HG03280 (cell line): ENCODE measurements at regions not wholly inside any gene's neighbourhood (a gene's known extent, or its start where the extent isn't known, plus 50 kb on each side); places are given as distances from the start of the nearest gene placed in this dataset.

Experiments used
- ATAC-seq: cut with Tn5 transposase; IDR thresholded peaks from one replicate; pipeline ENCODE4 v1.9.1; 2021; ENCODE audit warnings: mild to moderate bottlenecking, moderate library complexity; ENCODE audit not compliant: unreplicated experiment

DNA sequence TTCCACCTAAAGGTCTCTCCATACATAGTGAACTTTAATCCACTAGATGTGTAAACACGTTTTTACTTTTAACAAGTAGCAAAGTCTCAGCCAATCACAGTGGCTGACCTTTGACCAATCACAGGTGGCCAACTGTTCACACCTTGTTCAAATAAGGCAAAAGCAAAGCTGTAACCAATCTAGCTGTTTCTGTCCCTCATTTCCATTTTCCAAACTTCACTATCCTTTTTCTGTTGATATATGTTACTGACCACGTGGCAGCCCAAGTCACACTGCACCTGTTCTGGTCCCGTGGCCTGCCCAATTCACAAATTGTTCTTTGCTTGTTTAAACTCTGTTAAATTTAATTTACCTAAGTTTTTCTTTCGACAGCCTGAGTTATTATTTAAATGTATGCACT lies 393.5 kb upstream of the NETO1 start:
- ATAC-seq: no peak

DNA sequence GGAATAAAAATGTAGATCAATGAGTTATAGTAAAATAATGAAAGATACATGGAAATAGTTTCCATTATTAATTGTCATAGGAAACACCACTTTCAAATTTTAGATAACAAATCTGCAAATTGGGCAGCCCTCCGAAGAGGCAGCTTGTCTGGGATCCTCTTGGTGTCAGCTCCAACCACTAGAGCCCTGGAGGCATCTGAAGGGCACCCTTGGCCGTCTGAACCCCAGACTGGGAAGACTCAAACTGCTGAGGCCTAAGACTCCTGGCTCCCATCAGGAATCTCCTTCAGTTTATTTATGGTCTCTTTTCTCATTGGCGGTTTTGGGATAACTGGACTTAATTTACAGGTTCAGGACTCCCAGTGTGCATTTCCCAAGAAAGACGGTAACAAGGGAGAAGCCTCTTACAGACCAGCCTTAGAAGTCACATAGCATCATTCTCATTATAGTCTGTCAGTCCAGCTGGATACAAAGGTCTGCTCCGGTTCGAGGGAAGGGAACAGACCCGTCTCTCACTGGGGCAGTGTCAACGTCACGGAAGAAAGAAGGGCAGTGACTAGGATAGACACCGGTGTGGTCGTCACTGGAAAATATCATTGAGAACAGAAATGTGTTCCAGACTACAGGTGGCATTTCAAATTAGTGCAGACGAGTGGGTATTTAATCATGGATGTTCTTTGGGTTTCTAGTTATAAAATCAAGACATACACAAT lies 390.7 kb upstream of the NETO1 start:
- ATAC-seq: no peak

DNA sequence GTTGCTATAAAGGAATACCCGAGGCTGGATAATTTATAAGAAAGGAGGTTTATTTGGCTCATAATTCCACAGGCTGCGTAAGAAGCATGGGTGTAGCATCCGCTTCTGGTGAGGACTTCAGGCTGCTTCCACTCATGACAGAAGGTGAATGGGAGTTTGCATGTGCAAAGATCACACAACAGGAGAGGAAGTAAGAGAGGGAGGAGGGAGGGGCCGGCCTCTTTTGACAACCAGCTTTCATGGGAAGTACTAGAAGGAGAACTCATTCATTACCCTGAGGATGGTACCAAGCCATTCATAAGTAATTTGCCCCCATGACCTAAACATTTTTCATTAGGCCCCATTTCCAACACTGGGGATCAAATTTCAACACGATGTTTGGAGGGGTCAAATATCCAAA lies 386.8 kb upstream of the NETO1 start:
- no peak for ATAC-seq

DNA sequence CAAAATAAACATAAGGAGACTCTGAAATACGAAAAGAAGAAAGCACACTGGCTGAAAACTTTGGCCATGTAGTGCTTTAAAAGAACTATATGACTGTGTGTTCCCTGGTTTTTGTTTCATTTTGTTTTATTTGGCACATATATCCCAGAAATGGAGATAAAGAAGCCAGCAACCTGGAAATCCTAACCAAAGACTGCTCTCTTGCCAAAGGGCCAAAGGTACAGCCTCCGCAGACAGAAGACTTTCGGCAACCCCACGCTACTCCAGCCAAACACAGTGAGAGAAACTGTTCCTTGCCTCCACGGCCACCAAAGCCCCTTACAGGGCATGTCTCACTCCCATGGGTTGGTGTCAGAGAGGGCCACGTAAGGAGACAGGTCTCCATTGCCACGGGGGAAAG lies 381.2 kb upstream of the NETO1 start:
- no peak for ATAC-seq

DNA sequence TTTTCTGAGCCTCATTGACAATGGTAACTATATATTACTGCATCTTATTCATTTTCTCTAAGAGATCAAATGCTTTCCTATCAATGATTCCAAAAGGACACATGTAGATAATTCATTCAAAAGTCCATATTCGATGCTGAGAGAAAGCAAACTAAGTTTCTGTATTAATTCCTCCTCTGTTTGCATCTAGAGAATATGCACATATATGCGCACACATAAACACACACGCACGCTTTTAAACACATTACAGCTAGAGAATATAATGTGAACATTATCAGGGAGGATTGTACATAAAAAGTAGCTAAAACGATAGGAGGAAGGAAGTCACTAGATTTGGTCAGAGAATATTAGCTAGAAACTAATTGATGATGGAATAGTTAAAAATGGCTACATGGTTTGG lies 379.0 kb upstream of the NETO1 start:
- no peak for ATAC-seq

DNA sequence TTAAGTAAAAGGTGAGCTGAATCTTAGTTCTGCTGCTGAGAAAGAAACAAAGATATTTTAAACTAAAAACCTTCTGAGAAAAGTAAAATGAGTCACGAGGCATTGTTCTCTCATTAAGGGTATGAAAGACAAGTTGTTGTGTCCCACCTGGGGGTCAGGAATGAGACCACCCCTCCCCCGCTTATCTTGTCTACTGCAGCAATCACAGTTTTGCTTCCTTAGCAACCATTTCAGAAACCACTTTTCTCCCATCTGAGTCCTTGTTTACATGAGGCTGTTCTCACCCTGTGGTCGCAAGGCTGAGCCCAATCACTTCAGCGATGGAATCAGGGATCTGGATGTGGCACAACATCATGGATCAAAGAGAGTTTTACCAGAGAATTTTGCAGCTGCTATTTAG lies 377.6 kb upstream of the NETO1 start:
- ATAC-seq: no peak

DNA sequence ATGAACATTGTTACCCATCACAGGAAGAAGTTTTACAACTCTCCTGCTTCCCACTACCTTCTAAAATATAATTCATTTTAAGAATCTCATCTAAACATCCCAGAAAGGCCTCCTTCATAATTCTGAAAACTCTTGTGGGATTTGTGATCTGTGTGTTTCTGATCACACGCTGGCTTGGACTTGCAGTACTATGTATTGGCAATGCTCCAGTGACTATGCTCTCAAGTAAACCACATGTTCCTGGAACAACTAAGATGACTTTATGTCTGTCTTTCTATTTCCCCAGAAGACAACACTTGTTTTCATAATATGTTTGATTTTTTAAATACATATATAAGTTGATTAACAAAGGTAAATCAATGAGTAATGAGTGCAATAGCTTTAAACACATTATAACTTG lies 376.6 kb upstream of the NETO1 start:
- ATAC-seq: no peak

DNA sequence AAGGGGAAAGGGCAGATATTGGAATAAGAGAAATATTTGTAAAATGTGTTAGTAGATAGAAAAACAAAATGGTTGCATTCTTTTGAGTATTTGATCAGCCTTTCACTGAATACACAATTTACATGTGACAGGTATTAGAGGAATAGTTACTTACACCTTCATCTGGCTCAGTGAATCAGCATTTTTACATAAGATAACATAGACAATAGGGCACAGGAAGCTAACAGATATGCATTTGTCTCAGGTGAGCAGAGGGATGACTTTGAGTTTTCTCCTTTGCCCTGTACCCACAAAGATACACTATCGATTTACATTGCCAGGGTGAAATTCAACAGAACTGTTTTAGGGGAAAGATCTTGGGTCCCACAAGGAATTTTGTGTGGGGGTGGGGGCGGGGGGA lies 373.1 kb upstream of the NETO1 start:
- no peak for ATAC-seq

DNA sequence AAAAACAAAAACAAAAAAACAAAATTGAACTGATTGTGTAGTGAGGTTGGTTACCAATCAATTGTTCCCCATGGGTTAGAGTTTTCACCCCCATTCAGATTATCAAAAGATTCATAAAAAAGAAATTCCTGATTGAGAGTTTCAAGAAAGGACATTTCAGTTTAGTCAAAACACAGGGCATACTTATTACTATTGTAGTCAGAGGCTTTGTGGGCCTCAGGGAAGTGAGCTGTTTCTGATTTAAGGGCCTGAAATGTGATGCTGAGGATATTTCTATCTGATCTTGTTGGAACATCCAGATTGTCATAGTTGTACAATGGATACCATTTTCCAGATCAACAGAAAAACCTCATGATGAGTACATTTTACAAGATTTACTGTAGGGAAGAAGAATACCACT lies 368.1 kb upstream of the NETO1 start:
- no peak for ATAC-seq

DNA sequence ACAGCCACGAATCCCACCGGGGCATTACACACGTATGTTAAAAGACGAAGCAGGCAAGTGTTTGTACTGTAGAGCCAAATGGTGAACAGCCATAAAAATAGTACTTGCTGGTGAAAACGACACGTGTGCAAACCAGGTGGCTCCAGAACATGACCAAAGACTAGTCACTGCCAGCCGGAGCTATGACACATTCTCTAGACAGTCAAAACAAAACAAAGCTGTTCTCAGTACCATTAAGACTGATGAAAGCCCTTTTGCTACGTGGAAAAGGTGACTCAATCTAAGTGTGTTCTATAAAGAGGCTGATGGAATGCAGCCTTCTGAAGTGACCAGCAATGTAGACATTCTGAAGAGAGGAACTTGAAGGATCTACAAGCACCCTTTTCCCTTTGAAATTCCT lies 367.7 kb upstream of the NETO1 start:
- ATAC-seq: no peak

DNA sequence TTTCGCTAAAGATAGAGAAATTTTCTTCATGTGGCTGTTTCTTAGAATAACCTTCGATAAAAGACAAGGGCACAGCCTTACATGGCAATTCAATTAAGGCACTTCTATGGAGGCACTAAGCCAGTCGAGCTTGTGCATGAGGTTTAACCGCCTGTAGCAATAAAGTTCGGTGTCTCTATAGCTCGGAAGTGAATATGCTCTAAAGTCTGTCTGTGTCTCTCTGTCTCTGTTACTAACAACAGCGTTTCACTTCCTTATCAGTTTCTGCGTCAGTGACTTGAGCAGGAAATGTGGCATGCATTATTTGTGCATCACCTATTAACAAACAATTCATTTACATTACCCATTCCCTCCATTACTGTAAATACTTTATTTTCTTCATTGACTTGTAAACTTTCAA lies 365.1 kb upstream of the NETO1 start:
- no peak for ATAC-seq

DNA sequence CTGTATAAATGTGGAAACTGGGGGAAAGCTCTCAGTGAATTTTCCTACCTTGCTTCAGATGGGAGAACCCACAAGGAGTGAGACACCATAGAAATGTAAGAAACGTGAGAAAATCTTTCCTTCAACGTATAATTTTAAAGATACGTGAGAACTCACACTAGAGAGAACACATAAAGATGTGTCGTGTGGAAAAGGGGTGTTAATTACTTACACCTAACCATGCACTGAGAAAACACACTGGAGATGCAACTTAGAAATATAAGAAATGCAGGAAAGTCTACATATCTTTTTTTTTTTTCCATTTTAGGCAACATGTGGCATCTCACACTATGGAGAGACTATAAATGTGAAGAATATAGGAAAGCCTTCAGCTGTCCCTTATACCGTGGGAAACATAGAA lies 352.9 kb upstream of the NETO1 start:
- no peak for ATAC-seq

DNA sequence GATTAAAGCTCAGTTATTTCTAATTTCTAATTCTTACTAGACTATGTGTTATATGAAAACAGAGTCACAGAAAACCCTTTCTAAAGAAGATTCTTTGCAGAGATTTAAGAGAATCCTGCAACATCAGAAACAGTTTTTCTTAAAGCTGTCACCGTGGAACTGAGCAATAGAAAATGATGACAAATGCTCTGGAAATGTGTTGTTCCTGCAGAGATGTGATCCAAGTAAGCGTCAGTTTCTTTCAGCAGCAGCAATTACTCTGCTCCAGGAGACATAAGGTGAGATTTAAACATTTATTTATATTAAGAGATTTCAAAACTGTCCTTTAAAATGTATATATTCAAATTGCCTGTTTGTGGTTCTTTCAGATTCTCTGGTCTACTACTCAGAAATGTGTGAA lies 350.5 kb upstream of the NETO1 start:
- no peak for ATAC-seq

DNA sequence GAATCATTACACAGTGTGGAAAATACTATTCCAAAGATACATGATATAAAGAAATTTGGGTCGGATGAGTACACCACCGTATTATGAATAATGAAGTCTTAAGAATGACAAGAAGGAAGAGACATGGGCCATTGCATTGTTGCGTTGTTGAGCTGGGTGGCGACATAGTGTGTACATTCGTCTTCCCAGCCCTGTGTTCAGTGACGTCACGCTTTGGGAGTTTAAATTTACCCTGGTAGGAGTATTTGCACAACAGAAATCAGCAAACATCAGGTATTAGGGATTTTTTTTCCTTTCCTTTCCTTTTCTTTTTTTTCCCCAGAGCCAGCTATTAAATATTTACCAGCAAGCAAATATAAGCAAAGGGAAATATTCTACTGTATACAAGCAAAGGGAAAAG lies 347.2 kb upstream of the NETO1 start:
- no peak for ATAC-seq

DNA sequence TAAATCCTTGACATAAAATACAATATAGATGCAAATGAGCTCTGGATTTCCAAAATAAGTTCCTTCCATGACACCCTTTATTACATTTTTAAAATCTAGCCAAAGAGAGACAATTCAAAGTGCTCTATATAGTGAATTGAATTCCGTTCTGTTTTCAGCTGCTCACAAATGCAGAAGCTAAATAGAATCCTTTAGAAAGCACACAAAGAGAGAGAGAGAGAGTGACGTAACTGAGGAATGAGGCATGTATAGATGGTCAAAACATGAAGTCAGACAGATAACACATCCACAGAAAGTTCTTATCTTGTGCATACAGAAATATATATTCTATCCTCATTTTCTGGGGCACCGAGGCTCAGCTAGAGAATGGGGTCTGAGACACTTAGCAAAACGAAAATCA lies 344.7 kb upstream of the NETO1 start:
- no peak for ATAC-seq

DNA sequence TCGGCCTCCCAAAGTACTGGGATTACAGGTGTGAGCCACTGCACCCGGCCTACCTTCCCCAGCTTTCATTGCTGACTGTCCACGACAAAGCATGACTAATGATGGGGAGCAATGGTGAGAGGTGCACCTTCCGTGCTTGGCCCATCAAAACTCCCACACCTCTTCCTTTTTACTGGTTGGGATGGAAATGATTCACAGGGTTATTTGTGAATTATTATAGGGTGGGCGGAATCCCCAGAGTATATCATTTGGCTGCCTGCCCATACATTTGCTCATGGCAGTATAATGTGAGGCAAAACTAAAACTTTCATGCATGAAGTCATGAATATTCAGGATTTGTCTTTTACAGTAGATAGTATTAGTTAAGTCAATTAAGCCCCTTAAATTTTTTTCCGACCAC lies 334.2 kb upstream of the NETO1 start:
- ATAC-seq: no peak

DNA sequence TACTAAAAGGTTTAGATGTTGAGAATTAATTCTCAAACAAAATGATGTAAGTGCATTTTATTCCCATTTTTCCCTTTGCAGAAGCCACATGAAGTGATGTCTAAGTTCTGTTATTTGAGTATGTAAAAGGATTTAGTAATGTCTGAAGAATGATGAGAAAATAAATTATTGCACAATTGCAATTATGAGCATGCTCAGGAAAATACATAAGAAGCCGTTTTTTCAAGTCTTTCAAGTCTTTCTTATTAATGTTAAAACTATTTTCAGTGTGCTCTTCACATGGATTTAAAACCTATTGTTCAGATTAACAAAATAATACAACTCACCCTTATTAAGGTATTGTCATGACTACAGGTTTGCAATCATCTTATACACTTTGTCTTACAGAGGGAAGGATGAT lies 331.4 kb upstream of the NETO1 start:
- no peak for ATAC-seq

DNA sequence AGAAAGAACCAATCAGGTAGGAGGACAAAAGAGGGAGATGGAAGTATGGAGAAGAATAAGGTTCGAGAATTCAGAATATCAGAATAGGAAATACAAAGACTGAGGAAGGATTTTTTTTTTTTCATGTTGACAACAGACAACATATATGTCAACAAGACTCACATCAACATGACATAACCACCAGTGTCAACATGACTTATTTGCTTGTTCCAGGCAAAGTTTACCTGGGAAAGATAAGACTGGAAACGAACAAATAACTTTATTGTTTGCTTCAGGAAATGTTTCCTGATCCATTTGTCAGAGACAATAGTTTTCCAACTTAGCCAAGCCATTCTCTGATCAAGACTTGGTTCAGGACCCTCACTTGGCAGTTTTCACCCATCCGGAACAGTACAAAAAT lies 321.9 kb upstream of the NETO1 start:
- no peak for ATAC-seq

DNA sequence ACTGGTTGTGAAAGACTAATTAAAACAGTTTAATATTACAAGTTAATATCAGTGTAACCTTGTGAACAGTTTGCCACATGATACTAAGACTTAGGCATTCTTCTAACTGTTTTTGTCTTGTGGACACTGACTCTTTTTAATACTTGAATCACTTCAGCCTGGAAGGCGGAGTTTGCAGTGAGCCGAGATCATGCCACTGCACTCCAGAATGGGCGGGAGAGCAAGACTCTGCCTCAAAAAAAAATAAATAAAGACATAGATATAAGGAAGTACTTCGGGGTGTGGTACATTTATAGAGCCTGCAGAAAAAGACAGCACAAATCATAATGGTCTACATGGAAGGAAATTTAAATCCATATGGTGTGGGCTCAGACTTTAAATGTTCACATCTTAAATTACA lies 300.4 kb upstream of the NETO1 start:
- ATAC-seq: no peak

DNA sequence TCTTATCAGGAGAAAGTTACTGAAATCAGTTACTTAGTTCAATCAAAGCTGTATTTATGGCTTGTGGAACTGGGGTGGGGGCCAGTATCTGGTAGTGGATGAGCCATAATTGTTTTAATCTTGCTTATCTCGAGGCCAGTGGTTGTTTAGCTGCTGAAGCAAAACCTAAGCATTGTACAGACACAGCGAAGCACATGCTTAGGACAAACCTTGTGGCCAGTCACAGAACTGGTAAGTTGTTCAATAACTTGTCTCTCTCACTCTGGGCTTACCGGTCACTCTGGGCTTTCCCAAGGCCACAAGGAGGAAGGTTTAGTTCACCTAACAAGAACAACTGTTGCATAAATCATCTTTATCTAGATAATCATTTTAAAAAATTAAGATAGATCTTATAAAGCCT lies 296.6 kb upstream of the NETO1 start:
- ATAC-seq: no peak

DNA sequence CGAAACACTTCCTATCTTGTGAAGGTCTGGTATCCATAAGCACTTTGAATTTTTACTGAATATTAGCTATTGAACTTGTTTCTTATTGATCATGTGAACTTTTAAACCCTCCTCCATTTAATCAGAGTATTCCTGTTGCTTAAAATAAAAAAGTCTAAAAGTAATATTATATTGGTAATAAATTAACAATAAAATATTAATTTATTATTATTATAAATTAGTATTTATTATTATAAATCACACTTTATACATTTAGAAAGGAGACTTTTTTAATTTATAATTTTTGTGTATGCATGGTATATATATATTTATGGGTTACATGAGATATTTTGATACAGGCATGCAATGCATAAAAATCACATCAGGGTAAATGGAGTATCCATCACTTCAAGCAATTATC lies 295.4 kb upstream of the NETO1 start:
- no peak for ATAC-seq

DNA sequence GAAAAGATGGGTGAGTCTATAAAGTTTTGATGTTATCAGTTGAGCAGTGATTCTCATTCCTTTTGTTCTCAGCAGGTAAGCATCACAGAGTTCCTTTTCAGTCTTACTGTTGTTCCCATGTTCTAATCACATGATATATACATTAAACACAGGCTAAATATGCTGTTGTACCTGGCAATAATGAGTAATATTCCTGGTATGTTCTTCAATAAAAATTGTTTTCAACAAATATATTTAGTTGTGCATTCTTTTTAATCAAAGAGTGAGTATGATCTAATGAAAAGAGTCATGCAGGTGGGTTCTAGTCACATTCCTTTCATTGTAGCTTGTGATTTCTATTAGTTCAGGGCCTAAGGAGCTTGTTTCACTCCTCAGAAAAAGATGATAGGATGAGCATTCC lies 288.3 kb upstream of the NETO1 start:
- no peak for ATAC-seq

DNA sequence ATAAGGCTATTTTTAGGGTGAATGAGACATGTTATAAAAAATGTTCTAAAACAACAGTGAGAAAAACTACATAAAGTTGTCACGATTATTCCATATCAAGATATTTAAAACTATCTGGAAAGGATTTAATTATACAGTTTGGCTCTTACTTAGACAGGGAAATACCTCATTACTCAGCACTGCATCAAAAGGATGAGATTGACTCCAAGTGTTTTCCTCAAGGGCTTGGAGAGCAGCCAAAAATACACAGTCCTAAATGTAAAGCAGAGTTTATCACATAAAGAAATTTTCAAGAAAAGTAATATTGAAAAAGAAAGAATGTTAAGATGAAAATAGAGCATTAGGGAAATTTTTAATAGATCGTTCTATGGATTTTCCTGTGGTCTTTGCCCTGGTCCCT lies 285.5 kb upstream of the NETO1 start:
- no peak for ATAC-seq

DNA sequence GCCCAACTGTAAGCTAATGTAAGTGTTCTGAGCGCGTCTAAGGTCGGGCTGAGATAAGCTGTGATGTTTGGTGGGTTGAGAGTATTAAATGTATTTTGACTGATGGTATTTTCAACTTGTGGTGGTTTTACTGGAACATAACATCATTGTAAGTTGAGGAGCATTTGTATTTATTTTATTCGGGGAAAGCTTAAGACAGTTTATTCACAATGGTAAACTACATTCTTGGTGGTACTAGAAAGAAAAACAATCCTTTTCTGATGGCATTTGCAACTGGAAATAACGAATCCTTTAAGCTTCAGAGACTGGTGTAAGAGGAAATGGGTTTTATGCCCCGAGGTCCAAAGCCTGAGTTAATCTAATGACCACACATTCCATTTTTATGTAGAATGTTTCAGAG lies 283.3 kb upstream of the NETO1 start:
- ATAC-seq: no peak
